ENCODE measurements at regions not wholly inside any gene's neighbourhood (a gene's known extent, or its start where the extent isn't known, plus 50 kb on each side); places are given as distances from the start of the nearest gene placed in this dataset.

GRCh38 chr12:88371416-88372183 is 208.7 kb downstream of the KITLG start:
- no peak for FAIRE-seq

- FAIRE-seq, result no peak
Measured at GRCh38 chr12:88375306-88376305, 204.7 kb downstream of the KITLG start.

GRCh38 chr12:88377973-88378372 is 202.3 kb downstream of the KITLG start:
- no peak for FAIRE-seq

- FAIRE-seq, result no peak
Measured at GRCh38 chr12:88381466-88381865, 198.8 kb downstream of the KITLG start.

GRCh38 chr12:88383405-88383804 is 196.9 kb downstream of the KITLG start:
- no peak for FAIRE-seq

- FAIRE-seq, result no peak
Measured at GRCh38 chr12:88388566-88389540, 191.4 kb downstream of the KITLG start.

GRCh38 chr12:88390811-88391210 is 189.5 kb downstream of the KITLG start:
- FAIRE-seq, result no peak

GRCh38 chr12:88391556-88391955 is 188.7 kb downstream of the KITLG start:
- no peak for FAIRE-seq

- FAIRE-seq, result no peak
Measured at GRCh38 chr12:88393017-88393767, 187.1 kb downstream of the KITLG start.

GRCh38 chr12:88398031-88398430 is 182.2 kb downstream of the KITLG start:
- no peak for FAIRE-seq

GRCh38 chr12:88399811-88400210 is 180.5 kb downstream of the KITLG start:
- no peak for FAIRE-seq

- no peak for FAIRE-seq
Measured at GRCh38 chr12:88400302-88400701, 180.0 kb downstream of the KITLG start.

- FAIRE-seq, result no peak
Measured at GRCh38 chr12:88401155-88401554, 179.1 kb downstream of the KITLG start.

GRCh38 chr12:88406905-88407304 is 173.4 kb downstream of the KITLG start:
- FAIRE-seq, result no peak

- no peak for FAIRE-seq
Measured at GRCh38 chr12:88408823-88409222, 171.4 kb downstream of the KITLG start.

GRCh38 chr12:88409257-88409656 is 171.0 kb downstream of the KITLG start:
- FAIRE-seq, result no peak

GRCh38 chr12:88411689-88412088 is 168.6 kb downstream of the KITLG start:
- no peak for FAIRE-seq

- FAIRE-seq, result no peak
Measured at GRCh38 chr12:88413646-88414045, 166.6 kb downstream of the KITLG start.

GRCh38 chr12:88416155-88416554 is 164.1 kb downstream of the KITLG start:
- no peak for FAIRE-seq

- no peak for FAIRE-seq
Measured at GRCh38 chr12:88416786-88417185, 163.5 kb downstream of the KITLG start.

- no peak for FAIRE-seq
Measured at GRCh38 chr12:88417531-88417930, 162.7 kb downstream of the KITLG start.
